SK-N-SH (cell line): ENCODE measurements at regions not wholly inside any gene's neighbourhood (a gene's known extent, or its start where the extent isn't known, plus 50 kb on each side); places are given as distances from the start of the nearest gene placed in this dataset.

Source experiments
- CTCF ChIA-PET: fragments of 300-600, 350-600 bp; formaldehyde crosslinking; extraction: SDS; loops from one replicate; lab custom pipeline; 2021; lab: Yijun Ruan, JAX
- POLR2A ChIA-PET: fragments of 350-600 bp; sonication (Branson Sonifier 250); formaldehyde crosslinking; extraction: SDS; loops from one replicate; lab custom pipeline; 2020; ENCODE audit warnings: antibody characterized with exemption, inconsistent platforms; lab: Yijun Ruan, JAX
- DNase-seq: peaks from one replicate; pipeline ENCODE4 v3.0.0; 2012
- H2AFZ ChIP-seq: fragments of 200-600 bp; sonication (generic); 2 replicates; pipeline ENCODE4 v1.8.1; 2016; ENCODE audit warnings: antibody characterized with exemption, mild to moderate bottlenecking, low read depth
- H3F3A ChIP-seq: fragments of 200-600 bp; sonication (generic); replicated peaks from 2 replicates; pipeline ENCODE3; 2016; ENCODE audit warnings: antibody characterized with exemption, mild to moderate bottlenecking; ENCODE audit not compliant: insufficient read depth
- H3K27ac ChIP-seq, 2 experiments: fragments of 200-500 bp in 1 of 2; fragments of 200-600 bp in 1 of 2; sonication (Bioruptor generic) in 1 of 2; sonication (generic), shearing (Covaris generic) in 1 of 2; 2 replicates each; pipeline versions ENCODE4 v1.5.1 to v1.6.1; 2014 to 2016; ENCODE audit warnings: low read depth in 2 of 2, inconsistent platforms in 1 of 2, low read length in 1 of 2, mild to moderate bottlenecking in 1 of 2, mixed read lengths in 1 of 2
- H3K27me3 ChIP-seq: fragments of 200-600 bp; sonication (generic), shearing (Covaris generic); 2 replicates; pipeline ENCODE4 v1.6.1; 2016; ENCODE audit warnings: mixed run types; ENCODE audit not compliant: insufficient read depth
- H3K36me3 ChIP-seq, 2 experiments: fragments of 200-500 bp in 1 of 2; fragments of 200-600 bp in 1 of 2; sonication (Bioruptor generic) in 1 of 2; sonication (generic) in 1 of 2; replicated peaks in 1 of 2; 2 replicates each; pipeline versions ENCODE3 to v1.5.1; 2014 to 2016; ENCODE audit warnings: low read length in 1 of 2, mild to moderate bottlenecking in 1 of 2; ENCODE audit not compliant: insufficient read depth in 2 of 2, control insufficient read depth in 1 of 2
- H3K4me1 ChIP-seq, 2 experiments: fragments of 200-500 bp in 1 of 2; fragments of 200-600 bp in 1 of 2; sonication (Bioruptor generic) in 1 of 2; sonication (generic), shearing (Covaris generic) in 1 of 2; 2 replicates each; pipeline versions ENCODE4 v1.5.1 to v1.6.1; 2014 to 2016; ENCODE audit warnings: low read depth in 1 of 2, low read length in 1 of 2, mixed run types in 1 of 2; ENCODE audit not compliant: insufficient read depth in 2 of 2, control insufficient read depth in 1 of 2
- H3K4me2 ChIP-seq: fragments of 200-600 bp; sonication (generic), shearing (Covaris generic); 2 replicates; pipeline ENCODE4 v1.6.1; 2017; ENCODE audit warnings: mixed run types
- H3K4me3 ChIP-seq, 2 experiments: fragments of 200-500 bp in 1 of 2; fragments of 200-600 bp in 1 of 2; sonication (Bioruptor generic) in 1 of 2; sonication (generic), shearing (Covaris generic) in 1 of 2; 2 replicates each; pipeline versions ENCODE4 v1.5.1 to v1.8.1; 2014 to 2016; ENCODE audit warnings: low read depth in 2 of 2, inconsistent platforms in 1 of 2, low read length in 1 of 2, mild to moderate bottlenecking in 1 of 2, mixed read lengths in 1 of 2, moderate library complexity in 1 of 2
- H3K79me2 ChIP-seq: fragments of 200-600 bp; sonication (generic); 2 replicates; pipeline ENCODE4 v1.8.1; 2017; ENCODE audit warnings: mild to moderate bottlenecking; ENCODE audit not compliant: insufficient read depth
- H3K9ac ChIP-seq: fragments of 200-600 bp; sonication (generic); 2 replicates; pipeline ENCODE4 v1.6.1; 2017; ENCODE audit warnings: mixed run types
- H3K9me2 ChIP-seq: fragments of 200-600 bp; sonication (generic); 2 replicates; pipeline ENCODE4 v1.6.1; 2017; ENCODE audit warnings: mixed run types
- H3K9me3 ChIP-seq: fragments of 200-600 bp; sonication (generic); 2 replicates; pipeline ENCODE4 v1.6.1; 2017; ENCODE audit warnings: mixed run types, mild to moderate bottlenecking, moderate library complexity
- H4K20me1 ChIP-seq: fragments of 200-600 bp; sonication (generic); 2 replicates; pipeline ENCODE4 v1.6.1; 2017; ENCODE audit warnings: mild to moderate bottlenecking, mixed run types; ENCODE audit not compliant: insufficient read depth
- CHD2 ChIP-seq: fragments of 150-350 bp; IDR thresholded peaks from 2 replicates; pipeline ENCODE4 v1.6.1; 2018; ENCODE audit warnings: low read length; ENCODE audit not compliant: partially characterized antibody
- EP300 ChIP-seq, 2 experiments: IDR thresholded peaks; 2 replicates each; pipeline versions ENCODE4 v1.4.0 to v1.6.1; 2012; ENCODE audit warnings: borderline replicate concordance in 1 of 2, low read depth in 1 of 2, low read length in 1 of 2
- EZH2phosphoT487 ChIP-seq: fragments of 200-600 bp; sonication (generic); IDR thresholded peaks from 2 replicates; pipeline ENCODE4 v1.6.1; 2017; ENCODE audit warnings: low read depth, mixed run types, mild to moderate bottlenecking, antibody characterized with exemption, moderate library complexity, borderline replicate concordance
- FOXM1 ChIP-seq: IDR thresholded peaks from 2 replicates; pipeline ENCODE4 v1.4.0; 2012; ENCODE audit warnings: low read depth, mild to moderate bottlenecking
- MEF2A ChIP-seq: IDR thresholded peaks from 2 replicates; pipeline ENCODE4 v1.4.0; 2012; ENCODE audit warnings: low read depth, borderline replicate concordance
- MXI1 ChIP-seq: IDR thresholded peaks from 2 replicates; pipeline ENCODE4 v1.6.1; 2012; ENCODE audit warnings: mild to moderate bottlenecking, low read depth, low read length, improper control_type of control experiment
- NFIC ChIP-seq: IDR thresholded peaks from 2 replicates; pipeline ENCODE4 v1.4.0; 2012; ENCODE audit warnings: borderline replicate concordance
- NRF1 ChIP-seq: IDR thresholded peaks from 2 replicates; pipeline ENCODE4 v1.6.1; 2012; ENCODE audit warnings: low read depth, mild to moderate bottlenecking, low read length
- REST ChIP-seq: IDR thresholded peaks from 2 replicates; pipeline ENCODE4 v1.6.1; 2012; ENCODE audit warnings: mild to moderate bottlenecking, low read depth, low read length, moderate library complexity
- RXRA ChIP-seq: IDR thresholded peaks from 2 replicates; pipeline ENCODE4 v1.4.0; 2012; ENCODE audit warnings: low read depth, mild to moderate bottlenecking, borderline replicate concordance
- TCF12 ChIP-seq: IDR thresholded peaks from 2 replicates; pipeline ENCODE4 v1.4.0; 2012
- TEAD4 ChIP-seq: IDR thresholded peaks from 2 replicates; pipeline ENCODE4 v1.4.0; 2012; ENCODE audit warnings: mild to moderate bottlenecking, borderline replicate concordance; ENCODE audit not compliant: insufficient read depth
- USF1 ChIP-seq: IDR thresholded peaks from 2 replicates; pipeline ENCODE4 v1.4.0; 2012; ENCODE audit warnings: low read depth, borderline replicate concordance
- USF2 ChIP-seq: fragments of 150-350 bp; IDR thresholded peaks from 2 replicates; pipeline ENCODE4 v1.6.1; 2017; ENCODE audit warnings: antibody characterized with exemption, low read length, low read depth, borderline replicate concordance
- TF ChIP-seq, protein P1 (sequence below): IDR thresholded peaks from 2 replicates; pipeline ENCODE4; 2012
- TF ChIP-seq, protein P2 (sequence below): fragments of 150-350 bp; IDR thresholded peaks from 2 replicates; pipeline ENCODE4 v1.6.1; 2016; ENCODE audit warnings: mild to moderate bottlenecking, low read depth, low read length
- TF ChIP-seq, protein P3 (sequence below): IDR thresholded peaks from 2 replicates; pipeline ENCODE4 v1.4.0; 2012; ENCODE audit warnings: low read depth, borderline replicate concordance

DNA sequence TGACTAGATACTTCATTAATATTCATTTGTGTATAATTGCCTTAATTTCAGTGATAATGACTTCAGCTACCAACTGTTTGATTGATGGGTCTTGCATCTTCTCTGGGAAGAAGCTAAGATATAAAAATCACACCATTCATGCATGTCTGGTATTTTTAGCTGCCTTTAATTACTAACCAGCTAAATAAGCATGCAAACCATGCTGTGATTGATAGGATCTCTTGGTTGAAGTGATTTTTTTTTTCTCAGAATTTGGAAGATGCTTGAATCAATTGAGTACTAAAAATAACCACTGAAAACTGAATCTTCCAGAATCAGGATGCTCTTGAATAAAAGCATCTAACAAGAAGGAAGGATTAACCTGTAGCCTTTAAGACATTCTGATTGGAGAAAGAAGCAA lies 668.8 kb downstream of the TDRD15 start:
- Histone ChIP-seq H3K36me3 (no peaks in the 10 kb centered on the region), H3K27ac (no peak overlapping the region), H3K9me2 (no peaks in the 10 kb centered on the region), H3K4me3 (no peak overlapping the region), H3K9me3 (no peaks in the 10 kb centered on the region), H4K20me1 (no peaks in the 10 kb centered on the region), H2AFZ (no peak overlapping the region), H3K9ac (no peak overlapping the region), H3K4me2 (no peak overlapping the region), H3K27me3 (no peaks in the 10 kb centered on the region), H3K79me2 (no peaks in the 10 kb centered on the region), H3K4me1 (no peaks in the 10 kb centered on the region; a peak in 1 of 4 replicates), H3F3A (no peaks in the 10 kb centered on the region)
- TF ChIP-seq, protein P1, sequence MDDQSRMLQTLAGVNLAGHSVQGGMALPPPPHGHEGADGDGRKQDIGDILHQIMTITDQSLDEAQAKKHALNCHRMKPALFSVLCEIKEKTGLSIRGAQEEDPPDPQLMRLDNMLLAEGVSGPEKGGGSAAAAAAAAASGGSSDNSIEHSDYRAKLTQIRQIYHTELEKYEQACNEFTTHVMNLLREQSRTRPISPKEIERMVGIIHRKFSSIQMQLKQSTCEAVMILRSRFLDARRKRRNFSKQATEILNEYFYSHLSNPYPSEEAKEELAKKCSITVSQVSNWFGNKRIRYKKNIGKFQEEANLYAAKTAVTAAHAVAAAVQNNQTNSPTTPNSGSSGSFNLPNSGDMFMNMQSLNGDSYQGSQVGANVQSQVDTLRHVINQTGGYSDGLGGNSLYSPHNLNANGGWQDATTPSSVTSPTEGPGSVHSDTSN, result no peak
- TF ChIP-seq NRF1 (no peak), NFIC (no peak), USF1 (no peak), EZH2phosphoT487 (no peak), USF2 (no peak), EP300 (IDR thresholded peaks at IDR 0.05; ENCODE audit: borderline replicate concordance in 1 of 2, low read depth in 1 of 2, low read length in 1 of 2) (no peak), TEAD4 (no peak), REST (no peak), CHD2 (no peak), MEF2A (no peak), RXRA (no peak), FOXM1 (no peak), MXI1 (no peak), TCF12 (no peak)
- TF ChIP-seq, protein P2, sequence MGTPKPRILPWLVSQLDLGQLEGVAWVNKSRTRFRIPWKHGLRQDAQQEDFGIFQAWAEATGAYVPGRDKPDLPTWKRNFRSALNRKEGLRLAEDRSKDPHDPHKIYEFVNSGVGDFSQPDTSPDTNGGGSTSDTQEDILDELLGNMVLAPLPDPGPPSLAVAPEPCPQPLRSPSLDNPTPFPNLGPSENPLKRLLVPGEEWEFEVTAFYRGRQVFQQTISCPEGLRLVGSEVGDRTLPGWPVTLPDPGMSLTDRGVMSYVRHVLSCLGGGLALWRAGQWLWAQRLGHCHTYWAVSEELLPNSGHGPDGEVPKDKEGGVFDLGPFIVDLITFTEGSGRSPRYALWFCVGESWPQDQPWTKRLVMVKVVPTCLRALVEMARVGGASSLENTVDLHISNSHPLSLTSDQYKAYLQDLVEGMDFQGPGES, result no peak
- TF ChIP-seq, protein P3, sequence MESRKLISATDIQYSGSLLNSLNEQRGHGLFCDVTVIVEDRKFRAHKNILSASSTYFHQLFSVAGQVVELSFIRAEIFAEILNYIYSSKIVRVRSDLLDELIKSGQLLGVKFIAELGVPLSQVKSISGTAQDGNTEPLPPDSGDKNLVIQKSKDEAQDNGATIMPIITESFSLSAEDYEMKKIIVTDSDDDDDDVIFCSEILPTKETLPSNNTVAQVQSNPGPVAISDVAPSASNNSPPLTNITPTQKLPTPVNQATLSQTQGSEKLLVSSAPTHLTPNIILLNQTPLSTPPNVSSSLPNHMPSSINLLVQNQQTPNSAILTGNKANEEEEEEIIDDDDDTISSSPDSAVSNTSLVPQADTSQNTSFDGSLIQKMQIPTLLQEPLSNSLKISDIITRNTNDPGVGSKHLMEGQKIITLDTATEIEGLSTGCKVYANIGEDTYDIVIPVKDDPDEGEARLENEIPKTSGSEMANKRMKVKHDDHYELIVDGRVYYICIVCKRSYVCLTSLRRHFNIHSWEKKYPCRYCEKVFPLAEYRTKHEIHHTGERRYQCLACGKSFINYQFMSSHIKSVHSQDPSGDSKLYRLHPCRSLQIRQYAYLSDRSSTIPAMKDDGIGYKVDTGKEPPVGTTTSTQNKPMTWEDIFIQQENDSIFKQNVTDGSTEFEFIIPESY, result no peak
- DNase-seq, result no peak
- CTCF ChIA-PET, result interaction anchor here (1.3 kb wide), 1 partner anchor 9 kb away, joined by 3 read pairs; no protein-coding TSS in a partner anchor
- POLR2A ChIA-PET, result no interaction called here
